Endothelial cell of umbilical vein (primary cell): ENCODE measurements at regions not wholly inside any gene's neighbourhood (a gene's known extent, or its start where the extent isn't known, plus 50 kb on each side); places are given as distances from the start of the nearest gene placed in this dataset.

Experiments used
- BruUV-seq: library from RNA; stranded (reverse); fragments of 400-500 nt; replicated peaks from 2 replicates; lab custom pipeline; 2021; lab: Mats Ljungman, UMichigan
- CTCF ChIA-PET: fragments of 300-600, 350-600 bp; sonication (Branson Sonifier 250); formaldehyde crosslinking; loops from one replicate; lab custom pipeline; 2021; ENCODE audit warnings: antibody characterized with exemption, inconsistent platforms; lab: Charles Lee
- POLR2A ChIA-PET: fragments of 300-600, 350-600 bp; sonication (Branson Sonifier 250); formaldehyde crosslinking; loops from one replicate; lab custom pipeline; 2021; ENCODE audit warnings: antibody characterized with exemption, inconsistent platforms; lab: Charles Lee
- DNase-seq: peaks from one replicate; pipeline ENCODE4 v3.0.0-alpha.2; 2011; ENCODE audit warnings: low read depth, low spot score
- FAIRE-seq: peaks from 2 replicates; lab custom pipeline; 2011; peaks lifted over from hg19 to GRCh38; lab: Jason Lieb, UNC
- H2AFZ ChIP-seq: 2 replicates; pipeline ENCODE4 v1.6.0; 2012; ENCODE audit warnings: low read depth, low read length, control low read depth, inconsistent platforms
- H3K27ac ChIP-seq: 2 replicates; pipeline ENCODE4 v1.5.1; 2011; ENCODE audit warnings: low read depth, mild to moderate bottlenecking, control low read depth, low read length, moderate library complexity; ENCODE audit not compliant: insufficient read depth
- H3K27me3 ChIP-seq, 2 experiments: 2 replicates each; pipeline versions ENCODE4 v1.6.0 to v1.6.1; 2011; ENCODE audit warnings: low read length in 2 of 2, mixed read lengths in 1 of 2; ENCODE audit not compliant: control insufficient read depth in 2 of 2, insufficient read depth in 2 of 2
- H3K36me3 ChIP-seq, 2 experiments: 2 replicates in 1 of 2; 3 replicates in 1 of 2; pipeline ENCODE4 v1.5.1; 2011; ENCODE audit warnings: low read length in 2 of 2, mild to moderate bottlenecking in 1 of 2, moderate library complexity in 1 of 2; ENCODE audit not compliant: control insufficient read depth in 2 of 2, insufficient read depth in 2 of 2; ENCODE audit errors: extremely low read depth in 1 of 2
- H3K4me1 ChIP-seq: 3 replicates; pipeline ENCODE4 v1.5.1; 2011; ENCODE audit warnings: mild to moderate bottlenecking, low read length; ENCODE audit not compliant: control insufficient read depth, insufficient read depth; ENCODE audit errors: extremely low read depth
- H3K4me2 ChIP-seq: 2 replicates; pipeline ENCODE4 v1.6.1; 2011; ENCODE audit warnings: low read length, control low read depth, mixed read lengths; ENCODE audit not compliant: insufficient read depth
- H3K4me3 ChIP-seq, 3 experiments: fragments of 200-600 bp in 1 of 3; sonication (generic), shearing (Covaris generic) in 1 of 3; replicated peaks in 1 of 3; 2 replicates each; pipeline ENCODE4 v1.5.1; 2011 to 2016; ENCODE audit warnings: control low read depth in 3 of 3, low read length in 3 of 3, mild to moderate bottlenecking in 2 of 3, inconsistent platforms in 1 of 3, low read depth in 1 of 3, moderate library complexity in 1 of 3; ENCODE audit not compliant: insufficient read depth in 1 of 3
- H3K79me2 ChIP-seq: 2 replicates; pipeline ENCODE4 v1.6.0; 2012; ENCODE audit warnings: low read length, inconsistent platforms; ENCODE audit not compliant: control insufficient read depth, insufficient read depth
- H3K9ac ChIP-seq: replicated peaks from 2 replicates; pipeline ENCODE3; 2011; ENCODE audit warnings: low read length, control low read depth; ENCODE audit not compliant: insufficient read depth; ENCODE audit errors: extremely low read depth
- H3K9me1 ChIP-seq: replicated peaks from 3 replicates; pipeline ENCODE4 v1.6.0; 2011; ENCODE audit warnings: mild to moderate bottlenecking, low read length; ENCODE audit not compliant: control insufficient read depth, insufficient read depth; ENCODE audit errors: extremely low read depth
- H3K9me3 ChIP-seq: replicated peaks from 2 replicates; pipeline ENCODE4 v1.5.1; 2012; ENCODE audit warnings: low read length, inconsistent platforms; ENCODE audit not compliant: control insufficient read depth, insufficient read depth
- H4K20me1 ChIP-seq: replicated peaks from 2 replicates; pipeline ENCODE3; 2011; ENCODE audit warnings: mild to moderate bottlenecking, low read length; ENCODE audit not compliant: control insufficient read depth, insufficient read depth; ENCODE audit errors: extremely low read depth
- EZH2 ChIP-seq: IDR thresholded peaks from 2 replicates; pipeline ENCODE4 v1.6.1; 2012; ENCODE audit warnings: borderline replicate concordance, low read depth, mild to moderate bottlenecking, moderate library complexity, low read length, inconsistent platforms; ENCODE audit not compliant: severe bottlenecking
- FOS ChIP-seq: IDR thresholded peaks from 2 replicates; pipeline ENCODE4 v1.6.1; 2011; ENCODE audit warnings: mild to moderate bottlenecking, low read length, moderate library complexity, borderline replicate concordance; ENCODE audit not compliant: insufficient read depth
- GATA2 ChIP-seq: IDR thresholded peaks from 2 replicates; pipeline ENCODE4 v1.7.0; 2011; ENCODE audit warnings: low read depth, mild to moderate bottlenecking, moderate library complexity, mixed read lengths, low read length; ENCODE audit not compliant: insufficient read length, insufficient read depth
- JUN ChIP-seq: IDR thresholded peaks from 2 replicates; pipeline ENCODE4 v1.6.1; 2011; ENCODE audit warnings: borderline replicate concordance, low read depth; ENCODE audit not compliant: insufficient read length, insufficient read depth
- MYC ChIP-seq: IDR thresholded peaks from one replicate; pipeline ENCODE4 v1.6.1; 2011; ENCODE audit warnings: mild to moderate bottlenecking, low read depth, low read length
- POLR2A ChIP-seq: IDR thresholded peaks from 2 replicates; pipeline ENCODE4 v1.6.1; 2012; ENCODE audit warnings: low read depth, mild to moderate bottlenecking, control low read depth, low read length
- POLR2AphosphoS5 ChIP-seq: IDR thresholded peaks from 2 replicates; pipeline ENCODE4 v1.6.1; 2012; ENCODE audit warnings: low read depth, mild to moderate bottlenecking, control low read depth, low read length, moderate library complexity; ENCODE audit not compliant: insufficient read depth
- dilution Hi-C: fragments of 300-500 bp; cut with MboI; formaldehyde crosslinking; loops from one replicate; pipeline ENCODE4 v1.15.0; 2019; ENCODE audit warnings: low sequenced_read_pairs; ENCODE audit not compliant: extremely low pct_ligation_motif_present
- intact Hi-C: fragments of 100-400 bp; cut with micrococcal nuclease; formaldehyde crosslinking; loops from one replicate; pipeline ENCODE4 v1.10.0; 2022
- TF ChIP-seq, protein P1 (sequence below), 2 donors: IDR thresholded peaks; 1 replicate in 1 of 2; 2 replicates in 1 of 2; pipeline ENCODE4 v1.5.1; 2011; ENCODE audit warnings: low read length in 2 of 2, mild to moderate bottlenecking in 2 of 2, moderate library complexity in 2 of 2, control low read depth in 1 of 2, inconsistent platforms in 1 of 2, low read depth in 1 of 2; ENCODE audit not compliant: insufficient read depth in 1 of 2; ENCODE audit errors: extremely low read depth in 1 of 2
- TF ChIP-seq, protein P2 (sequence below): IDR thresholded peaks from 2 replicates; pipeline ENCODE4 v1.6.1; 2011; ENCODE audit not compliant: insufficient read depth, insufficient read length

DNA sequence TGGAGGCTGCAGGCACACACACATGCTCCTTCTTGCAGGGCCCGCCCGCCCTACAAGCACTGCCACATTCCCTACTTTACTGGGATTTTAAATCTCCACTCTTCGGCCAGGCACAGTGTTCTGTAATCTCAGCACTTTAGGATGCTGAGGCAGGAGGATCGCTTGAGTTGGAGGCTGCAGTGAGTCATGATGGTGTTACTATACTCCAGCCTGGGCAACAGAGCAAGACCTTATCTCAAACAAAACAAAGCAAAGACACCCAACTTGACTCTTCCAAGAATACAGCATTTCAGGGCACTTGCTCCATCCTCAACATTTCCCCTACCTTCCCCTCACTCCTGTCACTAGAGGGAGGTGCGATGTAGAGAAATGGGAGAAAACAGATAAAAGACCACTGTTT, 194.0 kb downstream of the MYLK4 start:
- TF ChIP-seq EZH2, result no peak
- no peak for TF ChIP-seq POLR2A
- TF ChIP-seq, protein P1, sequence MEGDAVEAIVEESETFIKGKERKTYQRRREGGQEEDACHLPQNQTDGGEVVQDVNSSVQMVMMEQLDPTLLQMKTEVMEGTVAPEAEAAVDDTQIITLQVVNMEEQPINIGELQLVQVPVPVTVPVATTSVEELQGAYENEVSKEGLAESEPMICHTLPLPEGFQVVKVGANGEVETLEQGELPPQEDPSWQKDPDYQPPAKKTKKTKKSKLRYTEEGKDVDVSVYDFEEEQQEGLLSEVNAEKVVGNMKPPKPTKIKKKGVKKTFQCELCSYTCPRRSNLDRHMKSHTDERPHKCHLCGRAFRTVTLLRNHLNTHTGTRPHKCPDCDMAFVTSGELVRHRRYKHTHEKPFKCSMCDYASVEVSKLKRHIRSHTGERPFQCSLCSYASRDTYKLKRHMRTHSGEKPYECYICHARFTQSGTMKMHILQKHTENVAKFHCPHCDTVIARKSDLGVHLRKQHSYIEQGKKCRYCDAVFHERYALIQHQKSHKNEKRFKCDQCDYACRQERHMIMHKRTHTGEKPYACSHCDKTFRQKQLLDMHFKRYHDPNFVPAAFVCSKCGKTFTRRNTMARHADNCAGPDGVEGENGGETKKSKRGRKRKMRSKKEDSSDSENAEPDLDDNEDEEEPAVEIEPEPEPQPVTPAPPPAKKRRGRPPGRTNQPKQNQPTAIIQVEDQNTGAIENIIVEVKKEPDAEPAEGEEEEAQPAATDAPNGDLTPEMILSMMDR (IDR thresholded peaks at IDR 0.05; ENCODE audit: extremely low read depth in 1 of 2, insufficient read depth in 1 of 2, low read depth in 1 of 2, low read length in 2 of 2), result no peak
- TF ChIP-seq JUN, result no peak
- no peak for TF ChIP-seq FOS
- TF ChIP-seq MYC, result no peak
- no peaks in the 10 kb centered on the region for H3K79me2 ChIP-seq
- no peaks in the 10 kb centered on the region for H3K36me3 ChIP-seq
- H4K20me1 ChIP-seq, result no peaks in the 10 kb centered on the region
- POLR2A ChIA-PET, result no interaction called here
- H3K27me3 ChIP-seq, result no peaks in the 10 kb centered on the region
- no TSS peak for BruUV-seq
- CTCF ChIA-PET, result no interaction called here
- H3K9me3 ChIP-seq, result no peaks in the 10 kb centered on the region
- FAIRE-seq (no peak), DNase-seq (no peak)
- no peak overlapping the region for H3K9ac ChIP-seq
- H3K4me2 ChIP-seq, result no peak overlapping the region
- no peak overlapping the region for H2AFZ ChIP-seq
- H3K4me3 ChIP-seq, result no peak overlapping the region
- dilution Hi-C loops, result no loop called here
- intact Hi-C loops, result no loop called here
- no peak overlapping the region for H3K27ac ChIP-seq
- peaks cover 4% of the 10 kb centered on the region for H3K4me1 ChIP-seq
- H3K9me1 ChIP-seq, result no peaks in the 10 kb centered on the region

DNA sequence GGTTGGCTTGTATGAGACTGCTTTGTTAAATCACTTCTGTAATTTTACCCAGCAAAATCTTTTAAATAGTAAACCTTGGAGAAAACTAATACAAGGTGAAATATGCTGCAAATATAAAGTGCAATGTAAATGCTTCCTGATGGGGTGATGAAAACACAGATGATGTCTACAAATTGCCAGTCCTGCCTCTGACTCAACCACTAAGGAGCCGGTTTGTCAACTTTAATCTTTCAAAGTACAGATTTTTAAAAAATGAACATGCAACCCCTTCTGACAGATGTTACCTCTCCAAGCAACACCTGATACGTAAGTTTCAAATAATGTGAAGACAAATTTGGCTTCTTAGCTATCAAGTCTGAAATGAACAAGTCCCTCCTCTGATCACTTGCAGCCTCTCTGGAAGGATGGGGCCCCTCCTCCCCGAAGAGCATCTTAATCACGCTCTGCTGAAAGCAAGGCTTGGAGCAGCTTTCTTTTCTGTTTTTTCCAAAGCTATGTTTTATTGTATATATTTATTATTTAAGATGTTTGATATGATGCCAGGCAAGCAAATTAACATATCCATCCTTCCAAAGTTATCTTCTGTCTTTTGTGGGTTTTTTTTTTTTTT, 196.0 kb downstream of the MYLK4 start:
- TF ChIP-seq GATA2 (no peak), POLR2A (no peak), FOS (no peak), JUN (no peak), MYC (no peak), EZH2 (no peak), POLR2AphosphoS5 (no peak)
- TF ChIP-seq, protein P2, sequence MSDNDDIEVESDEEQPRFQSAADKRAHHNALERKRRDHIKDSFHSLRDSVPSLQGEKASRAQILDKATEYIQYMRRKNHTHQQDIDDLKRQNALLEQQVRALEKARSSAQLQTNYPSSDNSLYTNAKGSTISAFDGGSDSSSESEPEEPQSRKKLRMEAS, result no peak
- TF ChIP-seq, protein P1 (IDR thresholded peaks at IDR 0.05; ENCODE audit: extremely low read depth in 1 of 2, insufficient read depth in 1 of 2, low read depth in 1 of 2, low read length in 2 of 2), result no peak
- no peaks in the 10 kb centered on the region for H3K79me2 ChIP-seq
- no peak overlapping the region for H3K4me2 ChIP-seq
- DNase-seq (no peak), FAIRE-seq (no peak)
- ChIA-PET POLR2A (no interaction called here), CTCF (interaction anchor here (1.0 kb wide), 1 partner anchor 79 kb away, joined by 5 read pairs; no protein-coding TSS in a partner anchor)
- H2AFZ ChIP-seq, result no peak overlapping the region
- H3K27me3 ChIP-seq, result no peaks in the 10 kb centered on the region
- no peaks in the 10 kb centered on the region for H3K36me3 ChIP-seq
- no TSS peak for BruUV-seq
- dilution Hi-C loops (no loop called here), intact Hi-C loops (no loop called here)
- H3K4me1 ChIP-seq, result no peaks in the 10 kb centered on the region
- H4K20me1 ChIP-seq, result no peaks in the 10 kb centered on the region
- no peak overlapping the region for H3K27ac ChIP-seq
- no peaks in the 10 kb centered on the region for H3K9me1 ChIP-seq
- H3K9ac ChIP-seq, result no peak overlapping the region
- no peaks in the 10 kb centered on the region for H3K9me3 ChIP-seq
- H3K4me3 ChIP-seq, result no peak overlapping the region
